HepG2 (cell line): ENCODE measurements at regions not wholly inside any gene's neighbourhood (a gene's known extent, or its start where the extent isn't known, plus 50 kb on each side); places are given as distances from the start of the nearest gene placed in this dataset.
A peak's percentile ranks its signal among the peaks of the same experiment; 100 is the strongest.

ENCODE experiments used
- CC2D1A ChIP-seq: sonication (generic); formaldehyde crosslinking; IDR thresholded peaks from 2 replicates; pipeline ENCODE4 v1.8.1; 2023; ENCODE audit warnings: mild to moderate bottlenecking, missing genetic modification reagents
- DMAP1 ChIP-seq: IDR thresholded peaks from 2 replicates; pipeline ENCODE4 v1.6.1; 2016
- FOXC1 ChIP-seq: sonication (generic); formaldehyde crosslinking; IDR thresholded peaks from 2 replicates; pipeline ENCODE4 v1.8.0; 2022; ENCODE audit warnings: mild to moderate bottlenecking, missing genetic modification reagents, borderline replicate concordance
- NFE2 ChIP-seq: sonication (generic); formaldehyde crosslinking; IDR thresholded peaks from 2 replicates; pipeline ENCODE4 v1.4.0; 2020; ENCODE audit warnings: missing genetic modification reagents
- NR2F6 ChIP-seq, 2 experiments: IDR thresholded peaks; 2 replicates each; pipeline ENCODE4 v1.6.1; 2016; ENCODE audit warnings: antibody characterized with exemption in 1 of 2, mild to moderate bottlenecking in 1 of 2
- PAWR ChIP-seq: sonication (generic); formaldehyde crosslinking; IDR thresholded peaks from 2 replicates; pipeline ENCODE4 v1.4.0; 2020; ENCODE audit warnings: missing genetic modification reagents, mild to moderate bottlenecking, borderline replicate concordance
- TAF1 ChIP-seq: sonication (generic); formaldehyde crosslinking; IDR thresholded peaks from 2 replicates; pipeline ENCODE4 v1.4.0; 2020; ENCODE audit warnings: missing genetic modification reagents
- ZNF10 ChIP-seq: sonication (generic); formaldehyde crosslinking; IDR thresholded peaks from 2 replicates; pipeline ENCODE4 v1.4.0; 2020; ENCODE audit warnings: mild to moderate bottlenecking, low read depth, missing genetic modification reagents, borderline replicate concordance
- ZNF101 ChIP-seq: sonication (generic); formaldehyde crosslinking; IDR thresholded peaks from 2 replicates; pipeline ENCODE4 v1.4.0; 2020; ENCODE audit warnings: mild to moderate bottlenecking, low read depth, missing genetic modification reagents, borderline replicate concordance
- ZNF274 ChIP-seq: sonication (generic); formaldehyde crosslinking; IDR thresholded peaks from 2 replicates; pipeline ENCODE4 v1.5.1; 2020; ENCODE audit warnings: mild to moderate bottlenecking, missing genetic modification reagents
- ZNF333 ChIP-seq: sonication (generic); formaldehyde crosslinking; IDR thresholded peaks from 2 replicates; pipeline ENCODE4 v1.4.0; 2020; ENCODE audit warnings: mild to moderate bottlenecking, missing genetic modification reagents, borderline replicate concordance
- ZNF34 ChIP-seq: sonication (generic); formaldehyde crosslinking; IDR thresholded peaks from 2 replicates; pipeline ENCODE4 v1.4.0; 2020; ENCODE audit warnings: mild to moderate bottlenecking, missing genetic modification reagents, borderline replicate concordance
- ZNF44 ChIP-seq: sonication (generic); formaldehyde crosslinking; IDR thresholded peaks from 2 replicates; pipeline ENCODE4 v1.5.1; 2020; ENCODE audit warnings: mild to moderate bottlenecking, missing genetic modification reagents
- ZNF746 ChIP-seq: sonication (generic); formaldehyde crosslinking; IDR thresholded peaks from 2 replicates; pipeline ENCODE4 v1.8.0; 2022; ENCODE audit warnings: mild to moderate bottlenecking, missing genetic modification reagents
- TF ChIP-seq, protein P1 (sequence below): sonication (generic); formaldehyde crosslinking; conservative IDR thresholded peaks from 2 replicates; pipeline ENCODE4 v1.4.0; 2020; ENCODE audit warnings: missing genetic modification reagents
- TF ChIP-seq, protein P2 (sequence below): IDR thresholded peaks from 2 replicates; pipeline ENCODE4 v1.6.1; 2016; ENCODE audit warnings: missing compliant biosample characterization, missing genetic modification reagents, borderline replicate concordance
- TF ChIP-seq, protein P3 (sequence below): sonication (generic); formaldehyde crosslinking; IDR thresholded peaks from 2 replicates; pipeline ENCODE4 v1.8.0; 2022; ENCODE audit warnings: missing genetic modification reagents, mild to moderate bottlenecking, borderline replicate concordance
- TF ChIP-seq, protein P4 (sequence below): sonication (generic); formaldehyde crosslinking; IDR thresholded peaks from 2 replicates; pipeline ENCODE4 v1.4.0; 2020; ENCODE audit warnings: missing genetic modification reagents

DNA sequence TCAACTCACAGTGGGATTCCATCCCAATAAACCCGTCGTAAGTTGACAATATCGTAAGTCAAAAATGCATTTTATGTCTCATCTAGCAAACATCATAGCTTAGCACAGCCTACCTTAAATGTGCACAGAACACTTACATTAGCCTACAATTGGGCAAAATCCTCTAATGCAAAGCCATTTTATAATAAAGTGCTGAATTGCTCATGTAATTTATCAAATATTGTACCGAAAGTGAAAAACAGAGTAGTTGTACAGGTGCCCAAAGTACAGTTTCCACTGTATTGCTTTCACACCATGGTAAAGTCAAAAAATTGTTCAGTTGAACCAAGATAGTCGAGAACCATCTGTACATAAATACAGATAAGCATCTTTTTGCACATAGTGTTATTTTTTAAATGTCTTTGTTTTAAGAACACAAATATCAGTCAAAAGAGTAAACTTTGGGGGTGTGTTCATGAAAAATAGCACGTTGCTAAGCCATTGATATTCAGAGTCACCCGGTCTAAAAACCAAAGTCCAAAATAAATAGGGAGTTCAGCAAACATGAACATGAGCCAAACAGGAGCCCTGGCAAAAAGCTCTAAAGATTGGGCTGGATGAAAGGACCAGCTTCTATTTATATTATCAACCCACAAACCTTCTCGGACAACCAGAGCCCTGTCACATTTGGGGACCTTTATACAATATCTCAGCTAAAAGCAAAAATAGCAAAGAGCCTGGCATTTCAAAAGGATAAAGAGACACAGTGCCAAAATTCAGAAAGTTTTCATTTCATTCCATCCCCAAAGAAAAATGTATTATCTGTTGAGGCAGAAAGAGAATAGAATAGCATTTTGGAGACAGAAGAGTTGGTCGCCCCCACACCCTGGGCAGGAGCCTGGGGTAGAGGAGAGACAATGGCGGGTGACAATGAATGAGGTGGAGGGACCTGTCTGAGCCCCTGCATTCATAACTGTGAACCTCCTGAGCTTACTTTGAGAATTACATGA lies 105.9 kb upstream of the SH3BP4 start (continued):
- TF ChIP-seq, protein P1, sequence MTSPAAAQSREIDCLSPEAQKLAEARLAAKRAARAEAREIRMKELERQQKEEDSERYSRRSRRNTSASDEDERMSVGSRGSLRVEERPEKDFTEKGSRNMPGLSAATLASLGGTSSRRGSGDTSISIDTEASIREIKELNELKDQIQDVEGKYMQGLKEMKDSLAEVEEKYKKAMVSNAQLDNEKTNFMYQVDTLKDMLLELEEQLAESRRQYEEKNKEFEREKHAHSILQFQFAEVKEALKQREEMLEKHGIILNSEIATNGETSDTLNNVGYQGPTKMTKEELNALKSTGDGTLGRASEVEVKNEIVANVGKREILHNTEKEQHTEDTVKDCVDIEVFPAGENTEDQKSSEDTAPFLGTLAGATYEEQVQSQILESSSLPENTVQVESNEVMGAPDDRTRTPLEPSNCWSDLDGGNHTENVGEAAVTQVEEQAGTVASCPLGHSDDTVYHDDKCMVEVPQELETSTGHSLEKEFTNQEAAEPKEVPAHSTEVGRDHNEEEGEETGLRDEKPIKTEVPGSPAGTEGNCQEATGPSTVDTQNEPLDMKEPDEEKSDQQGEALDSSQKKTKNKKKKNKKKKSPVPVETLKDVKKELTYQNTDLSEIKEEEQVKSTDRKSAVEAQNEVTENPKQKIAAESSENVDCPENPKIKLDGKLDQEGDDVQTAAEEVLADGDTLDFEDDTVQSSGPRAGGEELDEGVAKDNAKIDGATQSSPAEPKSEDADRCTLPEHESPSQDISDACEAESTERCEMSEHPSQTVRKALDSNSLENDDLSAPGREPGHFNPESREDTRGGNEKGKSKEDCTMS (CRISPR knock-in tag): no peak
- TF ChIP-seq PAWR (CRISPR knock-in tag) (peak; percentile 36; the same call in 1 of the 2 replicates), NR2F6 (IDR thresholded peaks at IDR 0.05) (peak; percentile 87), NR2F6 (CRISPR knock-in tag; IDR thresholded peaks at IDR 0.05) (peak; percentile 80), NFE2 (no peak), ZNF746 (CRISPR knock-in tag) (no peak; the same call in 1 of the 2 replicates), ZNF274 (CRISPR knock-in tag) (no peak), DMAP1 (CRISPR knock-in tag) (peak; percentile 47; the same call in 1 of the 2 replicates), ZNF101 (CRISPR knock-in tag) (no peak), CC2D1A (no peak), ZNF44 (CRISPR knock-in tag) (no peak), TAF1 (CRISPR knock-in tag) (no peak), ZNF10 (CRISPR knock-in tag) (no peak), ZNF34 (CRISPR knock-in tag) (no peak), ZNF333 (CRISPR knock-in tag) (no peak; the same call in 1 of the 2 replicates), FOXC1 (CRISPR knock-in tag) (no peak)
- TF ChIP-seq, protein P2, sequence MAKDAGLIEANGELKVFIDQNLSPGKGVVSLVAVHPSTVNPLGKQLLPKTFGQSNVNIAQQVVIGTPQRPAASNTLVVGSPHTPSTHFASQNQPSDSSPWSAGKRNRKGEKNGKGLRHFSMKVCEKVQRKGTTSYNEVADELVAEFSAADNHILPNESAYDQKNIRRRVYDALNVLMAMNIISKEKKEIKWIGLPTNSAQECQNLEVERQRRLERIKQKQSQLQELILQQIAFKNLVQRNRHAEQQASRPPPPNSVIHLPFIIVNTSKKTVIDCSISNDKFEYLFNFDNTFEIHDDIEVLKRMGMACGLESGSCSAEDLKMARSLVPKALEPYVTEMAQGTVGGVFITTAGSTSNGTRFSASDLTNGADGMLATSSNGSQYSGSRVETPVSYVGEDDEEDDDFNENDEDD (CRISPR knock-in tag): no peak
- TF ChIP-seq, protein P3, sequence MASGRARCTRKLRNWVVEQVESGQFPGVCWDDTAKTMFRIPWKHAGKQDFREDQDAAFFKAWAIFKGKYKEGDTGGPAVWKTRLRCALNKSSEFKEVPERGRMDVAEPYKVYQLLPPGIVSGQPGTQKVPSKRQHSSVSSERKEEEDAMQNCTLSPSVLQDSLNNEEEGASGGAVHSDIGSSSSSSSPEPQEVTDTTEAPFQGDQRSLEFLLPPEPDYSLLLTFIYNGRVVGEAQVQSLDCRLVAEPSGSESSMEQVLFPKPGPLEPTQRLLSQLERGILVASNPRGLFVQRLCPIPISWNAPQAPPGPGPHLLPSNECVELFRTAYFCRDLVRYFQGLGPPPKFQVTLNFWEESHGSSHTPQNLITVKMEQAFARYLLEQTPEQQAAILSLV: no peak
- TF ChIP-seq, protein P4, sequence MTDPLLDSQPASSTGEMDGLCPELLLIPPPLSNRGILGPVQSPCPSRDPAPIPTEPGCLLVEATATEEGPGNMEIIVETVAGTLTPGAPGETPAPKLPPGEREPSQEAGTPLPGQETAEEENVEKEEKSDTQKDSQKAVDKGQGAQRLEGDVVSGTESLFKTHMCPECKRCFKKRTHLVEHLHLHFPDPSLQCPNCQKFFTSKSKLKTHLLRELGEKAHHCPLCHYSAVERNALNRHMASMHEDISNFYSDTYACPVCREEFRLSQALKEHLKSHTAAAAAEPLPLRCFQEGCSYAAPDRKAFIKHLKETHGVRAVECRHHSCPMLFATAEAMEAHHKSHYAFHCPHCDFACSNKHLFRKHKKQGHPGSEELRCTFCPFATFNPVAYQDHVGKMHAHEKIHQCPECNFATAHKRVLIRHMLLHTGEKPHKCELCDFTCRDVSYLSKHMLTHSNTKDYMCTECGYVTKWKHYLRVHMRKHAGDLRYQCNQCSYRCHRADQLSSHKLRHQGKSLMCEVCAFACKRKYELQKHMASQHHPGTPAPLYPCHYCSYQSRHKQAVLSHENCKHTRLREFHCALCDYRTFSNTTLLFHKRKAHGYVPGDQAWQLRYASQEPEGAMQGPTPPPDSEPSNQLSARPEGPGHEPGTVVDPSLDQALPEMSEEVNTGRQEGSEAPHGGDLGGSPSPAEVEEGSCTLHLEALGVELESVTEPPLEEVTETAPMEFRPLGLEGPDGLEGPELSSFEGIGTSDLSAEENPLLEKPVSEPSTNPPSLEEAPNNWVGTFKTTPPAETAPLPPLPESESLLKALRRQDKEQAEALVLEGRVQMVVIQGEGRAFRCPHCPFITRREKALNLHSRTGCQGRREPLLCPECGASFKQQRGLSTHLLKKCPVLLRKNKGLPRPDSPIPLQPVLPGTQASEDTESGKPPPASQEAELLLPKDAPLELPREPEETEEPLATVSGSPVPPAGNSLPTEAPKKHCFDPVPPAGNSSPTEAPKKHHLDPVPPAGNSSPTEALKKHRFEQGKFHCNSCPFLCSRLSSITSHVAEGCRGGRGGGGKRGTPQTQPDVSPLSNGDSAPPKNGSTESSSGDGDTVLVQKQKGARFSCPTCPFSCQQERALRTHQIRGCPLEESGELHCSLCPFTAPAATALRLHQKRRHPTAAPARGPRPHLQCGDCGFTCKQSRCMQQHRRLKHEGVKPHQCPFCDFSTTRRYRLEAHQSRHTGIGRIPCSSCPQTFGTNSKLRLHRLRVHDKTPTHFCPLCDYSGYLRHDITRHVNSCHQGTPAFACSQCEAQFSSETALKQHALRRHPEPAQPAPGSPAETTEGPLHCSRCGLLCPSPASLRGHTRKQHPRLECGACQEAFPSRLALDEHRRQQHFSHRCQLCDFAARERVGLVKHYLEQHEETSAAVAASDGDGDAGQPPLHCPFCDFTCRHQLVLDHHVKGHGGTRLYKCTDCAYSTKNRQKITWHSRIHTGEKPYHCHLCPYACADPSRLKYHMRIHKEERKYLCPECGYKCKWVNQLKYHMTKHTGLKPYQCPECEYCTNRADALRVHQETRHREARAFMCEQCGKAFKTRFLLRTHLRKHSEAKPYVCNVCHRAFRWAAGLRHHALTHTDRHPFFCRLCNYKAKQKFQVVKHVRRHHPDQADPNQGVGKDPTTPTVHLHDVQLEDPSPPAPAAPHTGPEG (CRISPR knock-in tag): no peak
